NB4 (cell line): ENCODE measurements at regions not wholly inside any gene's neighbourhood (a gene's known extent, or its start where the extent isn't known, plus 50 kb on each side); places are given as distances from the start of the nearest gene placed in this dataset.

ENCODE experiments used
- DNase-seq: peaks from one replicate; pipeline ENCODE4 v3.0.0; 2010; ENCODE audit warnings: low read depth
- H3K4me3 ChIP-seq: one replicate; pipeline ENCODE4 v1.5.1; 2011; ENCODE audit warnings: mild to moderate bottlenecking, low read depth, low read length, moderate library complexity
- CTCF ChIP-seq: IDR thresholded peaks from one replicate; pipeline ENCODE4 v1.5.1; 2012; ENCODE audit warnings: low read depth, low read length
- MAX ChIP-seq: IDR thresholded peaks from 2 replicates; pipeline ENCODE4 v1.6.1; 2011; ENCODE audit warnings: low read depth, low read length
- MYC ChIP-seq: IDR thresholded peaks from 2 replicates; pipeline ENCODE4 v1.6.1; 2011; ENCODE audit warnings: low read depth, low read length
- POLR2A ChIP-seq: IDR thresholded peaks from 2 replicates; pipeline ENCODE4 v1.6.1; 2011; ENCODE audit warnings: mild to moderate bottlenecking; ENCODE audit not compliant: insufficient read length; ENCODE audit errors: extremely low read depth

- no peak for TF ChIP-seq CTCF
- TF ChIP-seq MYC: no peak
- TF ChIP-seq MAX: no peak
- no peak for TF ChIP-seq POLR2A
- DNase-seq: no peak
- H3K4me3 ChIP-seq: no peak overlapping the region
Observed at GRCh38 chr20:12902992-12903391, 105.8 kb upstream of the SPTLC3 start.

- no peak overlapping the region for H3K4me3 ChIP-seq
- DNase-seq: no peak
- TF ChIP-seq POLR2A (no peak), CTCF (no peak), MYC (no peak), MAX (no peak)
Observed at GRCh38 chr20:12906361-12906760, 102.4 kb upstream of the SPTLC3 start.

GRCh38 chr20:12911372-12911771, 97.4 kb upstream of the SPTLC3 start:
- DNase-seq: no peak
- no peak overlapping the region for H3K4me3 ChIP-seq
- TF ChIP-seq MAX (no peak), CTCF (no peak), POLR2A (no peak), MYC (no peak)

GRCh38 chr20:12913781-12914443, 94.9 kb upstream of the SPTLC3 start:
- no peak overlapping the region for H3K4me3 ChIP-seq
- TF ChIP-seq MYC: no peak
- TF ChIP-seq CTCF: no peak
- no peak for TF ChIP-seq MAX
- TF ChIP-seq POLR2A: no peak
- no peak for DNase-seq

GRCh38 chr20:12914804-12915203, 94.0 kb upstream of the SPTLC3 start:
- DNase-seq: no peak
- TF ChIP-seq MAX (no peak), POLR2A (no peak), MYC (no peak), CTCF (no peak)
- no peak overlapping the region for H3K4me3 ChIP-seq

GRCh38 chr20:12916699-12917098, 92.1 kb upstream of the SPTLC3 start:
- DNase-seq: no peak
- H3K4me3 ChIP-seq: no peak overlapping the region
- TF ChIP-seq CTCF: no peak
- TF ChIP-seq MYC: no peak
- no peak for TF ChIP-seq POLR2A
- no peak for TF ChIP-seq MAX
